ENCODE measurements at regions not wholly inside any gene's neighbourhood (a gene's known extent, or its start where the extent isn't known, plus 50 kb on each side); places are given as distances from the start of the nearest gene placed in this dataset.

GRCh38 chr7:13518738-13519137, 470.7 kb downstream of the ETV1 start:
- TF ChIP-seq CTCF (IDR thresholded peaks at IDR 0.05; ENCODE audit: low read length) (no peak), EZH2 (optimal IDR thresholded peaks at IDR 0.05; ENCODE audit: low read depth, low read length) (no peak), EZH2phosphoT487 (IDR thresholded peaks at IDR 0.05; ENCODE audit: low read length) (no peak)
